DND-41 (cell line): ENCODE measurements at regions not wholly inside any gene's neighbourhood (a gene's known extent, or its start where the extent isn't known, plus 50 kb on each side); places are given as distances from the start of the nearest gene placed in this dataset.

Source experiments
- ATAC-seq: fragments of 200-7000 bp; cut with Tn5 transposase; 3 replicates; pipeline ENCODE4 v1.9.1; 2021; ENCODE audit warnings: low read depth; ENCODE audit not compliant: insufficient read depth
- DNase-seq: peaks from one replicate; pipeline ENCODE4 v3.0.0-alpha.2; 2020
- H2AFZ ChIP-seq: 2 replicates; pipeline ENCODE4 v1.6.0; 2012; ENCODE audit warnings: low read depth, low read length
- H3K27ac ChIP-seq: 2 replicates; pipeline ENCODE4 v1.5.1; 2012; ENCODE audit warnings: low read length, inconsistent platforms
- H3K27me3 ChIP-seq: fragments of 200-600 bp; sonication (generic); 2 replicates; pipeline ENCODE4 v1.6.0; 2012; ENCODE audit warnings: low read length, mild to moderate bottlenecking, inconsistent platforms; ENCODE audit not compliant: insufficient read depth, poor library complexity
- H3K36me3 ChIP-seq: 2 replicates; pipeline ENCODE4 v1.5.1; 2012; ENCODE audit warnings: low read length, inconsistent platforms; ENCODE audit not compliant: insufficient read depth
- H3K4me1 ChIP-seq: 2 replicates; pipeline ENCODE4 v1.5.1; 2012; ENCODE audit warnings: mild to moderate bottlenecking, low read length; ENCODE audit not compliant: insufficient read depth
- H3K4me2 ChIP-seq: 2 replicates; pipeline ENCODE4 v1.6.0; 2012; ENCODE audit warnings: mild to moderate bottlenecking, moderate library complexity, low read length, inconsistent platforms; ENCODE audit not compliant: insufficient read depth
- H3K4me3 ChIP-seq, 2 experiments: fragments of 200-600 bp in 1 of 2; shearing (Covaris generic) in 1 of 2; 2 replicates each; pipeline ENCODE4 v1.5.1; 2012 to 2016; ENCODE audit warnings: inconsistent platforms in 2 of 2, low read length in 2 of 2, mild to moderate bottlenecking in 2 of 2, low read depth in 1 of 2, moderate library complexity in 1 of 2
- H3K79me2 ChIP-seq: 2 replicates; pipeline ENCODE4 v1.6.0; 2012; ENCODE audit warnings: low read length, inconsistent platforms; ENCODE audit not compliant: insufficient read depth
- H3K9ac ChIP-seq: 2 replicates; pipeline ENCODE4 v1.6.0; 2012; ENCODE audit warnings: low read depth, mild to moderate bottlenecking, inconsistent platforms, low read length, moderate library complexity
- H3K9me3 ChIP-seq: 2 replicates; pipeline ENCODE4 v1.5.1; 2012; ENCODE audit warnings: low read length, moderate library complexity, mild to moderate bottlenecking, inconsistent platforms; ENCODE audit not compliant: insufficient read depth, severe bottlenecking
- H4K20me1 ChIP-seq: 2 replicates; pipeline ENCODE4 v1.6.0; 2012; ENCODE audit warnings: low read length; ENCODE audit not compliant: insufficient read depth
- CTCF ChIP-seq: IDR thresholded peaks from 2 replicates; pipeline ENCODE4 v1.5.1; 2012; ENCODE audit warnings: borderline replicate concordance, low read length, moderate library complexity, mild to moderate bottlenecking; ENCODE audit not compliant: poor library complexity, severe bottlenecking; ENCODE audit errors: extremely low read depth
- EZH2 ChIP-seq: IDR thresholded peaks from 3 replicates; pipeline ENCODE4 v1.6.1; 2012; ENCODE audit warnings: borderline replicate concordance, low read depth, mild to moderate bottlenecking, moderate library complexity, low read length, inconsistent platforms; ENCODE audit not compliant: severe bottlenecking

- no peaks in the 10 kb centered on the region for H3K27me3 ChIP-seq
- DNase-seq = no peak
- no peak for ATAC-seq
Measured at GRCh38 chr4:128596853-128597252, 212.6 kb upstream of the JADE1 start.

DNA sequence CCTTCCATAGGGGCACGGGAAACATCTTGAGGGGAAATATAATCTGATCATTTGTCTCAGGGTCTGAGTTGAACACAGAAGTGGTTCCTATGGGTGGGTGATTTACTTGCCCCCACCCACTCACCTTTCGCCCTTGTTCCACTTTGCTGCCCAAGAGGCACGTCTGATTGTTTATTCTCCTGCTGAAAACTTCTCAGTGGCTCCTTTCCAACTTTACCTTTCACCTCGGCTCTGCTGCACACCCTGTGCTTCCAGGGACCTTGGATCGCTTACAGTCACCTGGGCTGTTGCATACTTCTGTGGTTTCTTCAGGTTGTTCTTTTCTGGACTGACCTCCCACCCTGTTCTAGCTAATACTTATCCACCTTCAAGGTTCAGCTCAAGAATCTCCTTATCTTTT lies 213.4 kb upstream of the JADE1 start:
- Histone ChIP-seq H3K79me2 (no peaks in the 10 kb centered on the region), H2AFZ (no peak overlapping the region)
- no peak for ATAC-seq

More at GRCh38 chr4:128596853-128597252, 212.6 kb upstream of the JADE1 start:
- TF ChIP-seq CTCF = no peak
- TF ChIP-seq EZH2 = no peak
- H3K36me3 ChIP-seq = no peaks in the 10 kb centered on the region
- no peaks in the 10 kb centered on the region for H4K20me1 ChIP-seq
- no peak overlapping the region for H3K9ac ChIP-seq
- H3K4me1 ChIP-seq = no peaks in the 10 kb centered on the region
- no peak overlapping the region for H2AFZ ChIP-seq
- H3K9me3 ChIP-seq = no peaks in the 10 kb centered on the region
- no peaks in the 10 kb centered on the region for H3K79me2 ChIP-seq
- no peak overlapping the region for H3K4me3 ChIP-seq
- H3K4me2 ChIP-seq = no peak overlapping the region
- H3K27ac ChIP-seq = no peak overlapping the region

GRCh38 chr4:128591482-128591881 lies 218.0 kb upstream of the JADE1 start:
- no peak overlapping the region for H3K4me3 ChIP-seq
- H3K9ac ChIP-seq = no peak overlapping the region
- H3K27ac ChIP-seq = no peak overlapping the region
- TF ChIP-seq EZH2 (no peak), CTCF (no peak)
- no peaks in the 10 kb centered on the region for H3K4me1 ChIP-seq
- H4K20me1 ChIP-seq = no peaks in the 10 kb centered on the region
- no peaks in the 10 kb centered on the region for H3K27me3 ChIP-seq
- H2AFZ ChIP-seq = no peak overlapping the region
- no peak overlapping the region for H3K4me2 ChIP-seq
- no peaks in the 10 kb centered on the region for H3K36me3 ChIP-seq
- H3K79me2 ChIP-seq = no peaks in the 10 kb centered on the region
- ATAC-seq (no peak), DNase-seq (no peak)
- H3K9me3 ChIP-seq = no peaks in the 10 kb centered on the region

More for the DNA sequence above, 213.4 kb upstream of the JADE1 start:
- no peak overlapping the region for H3K4me3 ChIP-seq
- H3K27ac ChIP-seq = no peak overlapping the region
- no peaks in the 10 kb centered on the region for H4K20me1 ChIP-seq
- no peaks in the 10 kb centered on the region for H3K36me3 ChIP-seq
- H3K9me3 ChIP-seq = no peaks in the 10 kb centered on the region
- no peaks in the 10 kb centered on the region for H3K4me1 ChIP-seq
- DNase-seq = no peak
- no peaks in the 10 kb centered on the region for H3K27me3 ChIP-seq
- no peak overlapping the region for H3K9ac ChIP-seq
- TF ChIP-seq EZH2 (no peak), CTCF (no peak)
- no peak overlapping the region for H3K4me2 ChIP-seq

DNA sequence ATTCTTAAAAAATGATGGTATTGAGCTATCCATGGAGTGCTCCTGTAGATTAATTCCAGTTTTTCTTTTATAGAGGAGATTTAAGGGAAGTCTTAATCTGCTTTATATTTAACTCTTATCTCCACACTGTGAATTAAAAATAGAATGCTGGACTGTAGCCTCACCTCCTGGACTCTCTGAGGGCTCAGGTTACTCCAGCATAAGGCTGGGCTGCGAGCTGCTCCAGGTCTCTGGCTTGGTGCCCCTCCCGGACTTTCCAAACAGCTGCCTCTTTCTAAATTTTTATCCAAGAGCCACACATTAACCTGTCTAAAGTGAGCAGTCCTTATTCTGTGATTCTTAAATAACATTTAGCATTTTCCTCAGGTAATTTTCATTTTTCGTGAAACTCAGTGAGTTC lies 218.7 kb upstream of the JADE1 start:
- no peak overlapping the region for H3K4me2 ChIP-seq
- H4K20me1 ChIP-seq = no peaks in the 10 kb centered on the region
- H3K4me3 ChIP-seq = no peak overlapping the region
- no peaks in the 10 kb centered on the region for H3K36me3 ChIP-seq
- no peak overlapping the region for H2AFZ ChIP-seq
- no peak for TF ChIP-seq EZH2
- TF ChIP-seq CTCF = no peak
- H3K9me3 ChIP-seq = no peaks in the 10 kb centered on the region
- H3K27me3 ChIP-seq = no peaks in the 10 kb centered on the region
- ATAC-seq = no peak
- no peaks in the 10 kb centered on the region for H3K4me1 ChIP-seq
- H3K27ac ChIP-seq = no peak overlapping the region
- no peak for DNase-seq
- no peaks in the 10 kb centered on the region for H3K79me2 ChIP-seq
- no peak overlapping the region for H3K9ac ChIP-seq
